ENCODE measurements at regions not wholly inside any gene's neighbourhood (a gene's known extent, or its start where the extent isn't known, plus 50 kb on each side); places are given as distances from the start of the nearest gene placed in this dataset.

GRCh38 chrY:19095460-19095859 is 321.9 kb upstream of the HSFY2 start:
- TF ChIP-seq CTCF (IDR thresholded peaks at IDR 0.05) (no peak), POLR2A (IDR thresholded peaks at IDR 0.05) (no peak)
